Fibroblast of the aortic adventitia (primary cell): ENCODE measurements at regions not wholly inside any gene's neighbourhood (a gene's known extent, or its start where the extent isn't known, plus 50 kb on each side); places are given as distances from the start of the nearest gene placed in this dataset.

Experiments used
- DNase-seq: peaks from one replicate; pipeline ENCODE4 v3.0.0-alpha.2; 2010; ENCODE audit warnings: low read depth
- H3K4me3 ChIP-seq: 2 replicates; pipeline ENCODE4 v1.5.1; 2011; ENCODE audit warnings: low read depth, mild to moderate bottlenecking, control low read depth, low read length, moderate library complexity
- TF ChIP-seq, protein P1 (sequence below): IDR thresholded peaks from 2 replicates; pipeline ENCODE4 v1.5.1; 2011; ENCODE audit warnings: mild to moderate bottlenecking, low read length, control low read depth, inconsistent platforms; ENCODE audit not compliant: insufficient read depth

DNA sequence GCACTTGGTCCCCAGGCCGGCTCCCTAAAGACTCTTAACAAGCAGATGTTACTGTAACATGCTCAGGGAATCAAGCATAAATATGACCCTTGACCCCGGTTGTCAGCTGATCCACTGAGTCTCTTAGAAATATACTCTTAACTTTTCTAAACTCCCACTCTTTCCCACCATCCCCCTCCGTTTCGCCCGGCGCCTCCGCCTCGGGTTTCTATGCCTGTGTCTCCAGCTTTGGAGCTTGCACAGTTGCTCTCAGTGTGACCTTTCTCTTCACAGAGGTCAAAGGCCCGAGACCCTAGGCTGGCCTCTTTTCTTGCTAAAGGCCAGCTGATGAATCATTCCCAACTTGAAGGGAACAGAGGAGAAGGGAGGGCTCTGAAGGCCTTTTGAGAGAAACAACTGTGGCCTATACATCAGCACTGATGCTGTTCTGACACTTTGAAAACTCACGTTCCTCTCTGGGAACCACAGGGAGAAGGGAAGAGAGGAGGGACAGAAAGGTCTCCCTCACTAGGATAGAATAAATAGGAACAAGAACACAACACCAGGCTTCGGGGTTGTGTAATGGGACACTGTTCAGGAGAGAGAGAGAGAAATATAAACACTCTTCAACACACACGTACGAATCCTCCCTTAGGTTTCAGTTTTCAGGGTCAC, 484.5 kb upstream of the NR2F2 start:
- TF ChIP-seq, protein P1, sequence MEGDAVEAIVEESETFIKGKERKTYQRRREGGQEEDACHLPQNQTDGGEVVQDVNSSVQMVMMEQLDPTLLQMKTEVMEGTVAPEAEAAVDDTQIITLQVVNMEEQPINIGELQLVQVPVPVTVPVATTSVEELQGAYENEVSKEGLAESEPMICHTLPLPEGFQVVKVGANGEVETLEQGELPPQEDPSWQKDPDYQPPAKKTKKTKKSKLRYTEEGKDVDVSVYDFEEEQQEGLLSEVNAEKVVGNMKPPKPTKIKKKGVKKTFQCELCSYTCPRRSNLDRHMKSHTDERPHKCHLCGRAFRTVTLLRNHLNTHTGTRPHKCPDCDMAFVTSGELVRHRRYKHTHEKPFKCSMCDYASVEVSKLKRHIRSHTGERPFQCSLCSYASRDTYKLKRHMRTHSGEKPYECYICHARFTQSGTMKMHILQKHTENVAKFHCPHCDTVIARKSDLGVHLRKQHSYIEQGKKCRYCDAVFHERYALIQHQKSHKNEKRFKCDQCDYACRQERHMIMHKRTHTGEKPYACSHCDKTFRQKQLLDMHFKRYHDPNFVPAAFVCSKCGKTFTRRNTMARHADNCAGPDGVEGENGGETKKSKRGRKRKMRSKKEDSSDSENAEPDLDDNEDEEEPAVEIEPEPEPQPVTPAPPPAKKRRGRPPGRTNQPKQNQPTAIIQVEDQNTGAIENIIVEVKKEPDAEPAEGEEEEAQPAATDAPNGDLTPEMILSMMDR, result no peak
- no peak for DNase-seq
- no peak overlapping the region for H3K4me3 ChIP-seq

DNA sequence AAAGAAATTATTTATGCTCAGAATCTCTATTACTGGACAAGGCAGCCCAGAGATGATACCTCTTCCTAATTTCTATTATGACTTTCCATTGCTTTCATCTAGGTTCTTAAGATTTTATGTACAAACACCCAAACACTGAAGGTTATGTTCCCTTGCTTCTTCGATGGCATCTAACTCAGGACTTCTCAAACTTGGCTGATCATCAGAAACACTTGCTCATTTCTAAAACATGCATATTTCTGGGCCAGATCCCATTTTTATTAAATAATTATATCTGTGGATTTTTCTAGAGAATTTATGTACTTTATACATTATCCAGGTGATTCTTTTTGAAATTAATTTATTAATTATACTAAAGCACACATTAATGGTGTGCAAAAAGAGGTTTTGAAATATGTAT, 482.4 kb upstream of the NR2F2 start:
- TF ChIP-seq, protein P1, result no peak
- DNase-seq, result no peak
- no peak overlapping the region for H3K4me3 ChIP-seq

- TF ChIP-seq, protein P1, result peak; percentile 30
- H3K4me3 ChIP-seq, result no peak overlapping the region
- no peak for DNase-seq
Observed at GRCh38 chr15:95850837-95851236, 479.7 kb upstream of the NR2F2 start.

DNA sequence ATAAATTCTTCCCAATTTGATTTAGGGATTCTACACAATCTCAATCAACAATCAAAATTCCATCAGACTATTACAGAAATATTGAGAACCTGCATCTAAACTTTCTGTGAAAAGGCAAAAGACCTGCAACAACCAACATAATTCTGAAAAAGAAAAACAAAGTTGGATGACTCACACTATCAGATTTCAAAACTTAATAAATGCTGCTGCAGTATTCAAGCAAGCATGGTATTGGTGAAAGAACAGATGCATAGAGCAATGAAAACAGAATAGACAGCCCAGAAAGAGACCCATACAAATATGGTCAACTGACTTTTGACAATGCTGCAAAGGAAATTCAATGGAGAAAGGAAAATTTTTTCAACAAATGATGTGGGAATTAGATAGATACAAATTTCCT, 477.1 kb upstream of the NR2F2 start:
- DNase-seq, result no peak
- TF ChIP-seq, protein P1, result no peak
- H3K4me3 ChIP-seq, result no peak overlapping the region

GRCh38 chr15:95857124-95857757, 473.3 kb upstream of the NR2F2 start:
- H3K4me3 ChIP-seq, result no peak overlapping the region
- DNase-seq, result peak; percentile 35
- TF ChIP-seq, protein P1, result no peak

- no peak for DNase-seq
- no peak overlapping the region for H3K4me3 ChIP-seq
- TF ChIP-seq, protein P1, result no peak
Observed at GRCh38 chr15:95857758-95858157, 472.7 kb upstream of the NR2F2 start.

DNA sequence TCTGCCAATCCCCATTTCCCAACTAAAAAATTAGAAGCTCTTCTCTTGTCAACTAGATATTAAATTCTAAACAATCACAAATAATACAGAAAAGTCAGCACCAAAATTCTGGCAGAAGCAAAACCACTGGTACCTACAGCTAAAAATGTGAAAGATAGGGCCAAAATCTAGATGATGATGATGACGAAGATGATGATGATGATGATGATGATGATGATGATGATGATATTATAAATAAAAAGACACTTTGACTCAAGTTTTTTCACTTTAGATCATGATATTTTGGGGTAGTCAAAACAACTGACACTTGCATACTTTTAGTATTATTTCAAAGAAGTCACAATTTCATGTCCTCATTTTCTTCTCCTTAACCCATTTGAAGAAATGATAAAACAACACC, 470.1 kb upstream of the NR2F2 start:
- no peak overlapping the region for H3K4me3 ChIP-seq
- TF ChIP-seq, protein P1, result no peak
- no peak for DNase-seq
